CD14-positive monocyte (primary cell): ENCODE measurements at regions not wholly inside any gene's neighbourhood (a gene's known extent, or its start where the extent isn't known, plus 50 kb on each side); places are given as distances from the start of the nearest gene placed in this dataset.
"Not testable (repeated sequence)": the region's sequence is repeated elsewhere in the genome, so short reads cannot be mapped to it uniquely, and the experiment has no call there.

Experiments used
- DNase-seq, 3 donors: peaks; one replicate each; pipeline ENCODE4 v3.0.0-alpha.2; 2011 to 2022
- H2AFZ ChIP-seq: 2 replicates; pipeline ENCODE4 v1.6.0; 2012; ENCODE audit warnings: mild to moderate bottlenecking, low read depth, low read length, inconsistent platforms; ENCODE audit not compliant: insufficient read depth, poor library complexity, severe bottlenecking
- H3K27ac ChIP-seq, 2 donors: 1 replicate in 1 of 2; 2 replicates in 1 of 2; pipeline ENCODE4 v1.5.1; 2012 to 2013; ENCODE audit warnings: low read length in 2 of 2, control low read depth in 1 of 2, inconsistent platforms in 1 of 2, low read depth in 1 of 2, mild to moderate bottlenecking in 1 of 2
- H3K27me3 ChIP-seq, 2 donors: one replicate each; pipeline versions ENCODE4 v1.6.0 to v1.6.1; 2011 to 2013; ENCODE audit warnings: low read length in 2 of 2; ENCODE audit not compliant: control insufficient read depth in 2 of 2, insufficient read depth in 2 of 2
- H3K36me3 ChIP-seq, 2 donors: replicated peaks in 1 of 2; 1 replicate in 1 of 2; 2 replicates in 1 of 2; pipeline versions ENCODE4 v1.5.1 to v1.6.1; 2012 to 2013; ENCODE audit warnings: low read length in 2 of 2, control low read depth in 1 of 2, inconsistent platforms in 1 of 2, mild to moderate bottlenecking in 1 of 2; ENCODE audit not compliant: insufficient read depth in 2 of 2, control insufficient read depth in 1 of 2
- H3K4me1 ChIP-seq, 2 donors: 1 replicate in 1 of 2; 2 replicates in 1 of 2; pipeline versions ENCODE4 v1.5.1 to v1.6.1; 2012 to 2013; ENCODE audit warnings: low read length in 2 of 2, control low read depth in 1 of 2, inconsistent platforms in 1 of 2, mild to moderate bottlenecking in 1 of 2, moderate library complexity in 1 of 2; ENCODE audit not compliant: insufficient read depth in 2 of 2, control insufficient read depth in 1 of 2
- H3K4me2 ChIP-seq: replicated peaks from 2 replicates; pipeline ENCODE3; 2012; ENCODE audit warnings: low read length, moderate library complexity, mild to moderate bottlenecking; ENCODE audit not compliant: poor library complexity, severe bottlenecking; ENCODE audit errors: extremely low read depth
- H3K4me3 ChIP-seq, 3 experiments: fragments of 200-600 bp in 1 of 3; sonication (generic) in 1 of 3; replicated peaks in 1 of 3; 1 replicate in 2 of 3; 2 replicates in 1 of 3; pipeline ENCODE4 v1.5.1; 2011 to 2013; ENCODE audit warnings: low read length in 3 of 3, mild to moderate bottlenecking in 3 of 3, control low read depth in 2 of 3, low read depth in 2 of 3, inconsistent platforms in 1 of 3, moderate library complexity in 1 of 3
- H3K79me2 ChIP-seq: 2 replicates; pipeline ENCODE4 v1.6.0; 2012; ENCODE audit warnings: mild to moderate bottlenecking, control low read depth, inconsistent platforms, low read length, moderate library complexity; ENCODE audit not compliant: insufficient read depth
- H3K9ac ChIP-seq: 2 replicates; pipeline ENCODE4 v1.6.0; 2017; ENCODE audit warnings: low read length, mild to moderate bottlenecking; ENCODE audit not compliant: insufficient read depth, poor library complexity, severe bottlenecking
- H3K9me3 ChIP-seq, 2 donors: replicated peaks in 1 of 2; 1 replicate in 1 of 2; 2 replicates in 1 of 2; pipeline versions ENCODE4 v1.5.1 to v1.6.1; 2012 to 2013; ENCODE audit warnings: low read length in 2 of 2, control low read depth in 1 of 2; ENCODE audit not compliant: control insufficient read depth in 1 of 2, insufficient read depth in 1 of 2
- H4K20me1 ChIP-seq: 2 replicates; pipeline ENCODE4 v1.6.0; 2012; ENCODE audit warnings: mild to moderate bottlenecking, low read length, control low read depth, moderate library complexity; ENCODE audit not compliant: insufficient read depth
- H3K27ac Mint-ChIP-seq, 7 donors: one replicate each; pipeline ENCODE4 v1.8.0; 2020; ENCODE audit warnings: mild to moderate bottlenecking in 7 of 7, mixed read lengths in 7 of 7, moderate library complexity in 6 of 7, inconsistent platforms in 2 of 7
- H3K27me3 Mint-ChIP-seq, 3 donors: one replicate each; pipeline ENCODE4 v1.8.0; 2021 to 2022; ENCODE audit warnings: low read depth in 3 of 3, mild to moderate bottlenecking in 3 of 3, mixed read lengths in 3 of 3, moderate library complexity in 3 of 3, inconsistent platforms in 1 of 3
- H3K36me3 Mint-ChIP-seq, 2 donors: one replicate each; pipeline ENCODE4 v1.8.0; 2020; ENCODE audit warnings: mixed read lengths in 2 of 2, inconsistent platforms in 1 of 2, mild to moderate bottlenecking in 1 of 2
- H3K4me1 Mint-ChIP-seq: one replicate; pipeline ENCODE4 v1.8.0; 2020; ENCODE audit warnings: mild to moderate bottlenecking, mixed read lengths
- H3K4me3 Mint-ChIP-seq, 2 donors: one replicate each; pipeline ENCODE4 v1.8.0; 2020; ENCODE audit warnings: mild to moderate bottlenecking in 2 of 2, mixed read lengths in 2 of 2, moderate library complexity in 1 of 2
- H3K9me3 Mint-ChIP-seq, 7 donors: one replicate each; pipeline ENCODE4 v1.8.0; 2020 to 2022; ENCODE audit warnings: mixed read lengths in 7 of 7, mild to moderate bottlenecking in 6 of 7, moderate library complexity in 6 of 7, inconsistent platforms in 2 of 7
- WGBS: methylation state at CpG from one replicate; pipeline ENCODE4 v1.1.5; 2013; ENCODE audit warnings: missing lambda C conversion rate; ENCODE audit not compliant: insufficient coverage; 5-methylcytosine and 5-hydroxymethylcytosine counted together
- intact Hi-C, 2 donors: fragments of 100-400 bp; cut with micrococcal nuclease; formaldehyde crosslinking; loops; one replicate each; pipeline versions ENCODE4 v1.15.0 to v1.15.1; 2023

DNA sequence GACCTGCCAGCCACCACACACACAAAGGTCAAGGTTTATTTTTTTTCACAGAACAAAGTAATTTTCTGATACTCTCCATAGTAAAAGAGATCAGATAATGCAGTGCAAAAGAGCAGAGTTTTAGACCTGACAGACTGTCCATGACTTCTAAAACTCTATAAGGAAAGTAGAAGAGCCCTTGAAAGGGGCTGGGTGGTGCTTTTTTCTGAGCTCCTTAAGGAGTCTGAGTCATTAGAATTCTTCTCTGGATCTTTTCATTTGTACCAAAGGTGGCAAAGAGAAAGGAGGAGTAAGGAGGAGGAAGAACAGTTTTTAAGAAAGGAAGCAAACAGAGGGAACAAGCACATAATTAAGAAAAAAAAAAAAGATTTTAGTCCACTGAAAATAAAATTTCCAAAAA, 1463.4 kb downstream of the KHDRBS2 start:
- H3K27ac ChIP-seq, H3K9ac ChIP-seq, H3K4me1 Mint-ChIP-seq, H4K20me1 ChIP-seq, H3K9me3 ChIP-seq, intact Hi-C loops, H3K4me2 ChIP-seq, H3K36me3 Mint-ChIP-seq, H3K4me1 ChIP-seq, H3K27me3 ChIP-seq, H3K9me3 Mint-ChIP-seq, H3K36me3 ChIP-seq, H3K27ac Mint-ChIP-seq, H3K79me2 ChIP-seq, H3K4me3 Mint-ChIP-seq, H3K4me3 ChIP-seq, H2AFZ ChIP-seq, DNase-seq, H3K27me3 Mint-ChIP-seq: not testable (repeated sequence)

DNA sequence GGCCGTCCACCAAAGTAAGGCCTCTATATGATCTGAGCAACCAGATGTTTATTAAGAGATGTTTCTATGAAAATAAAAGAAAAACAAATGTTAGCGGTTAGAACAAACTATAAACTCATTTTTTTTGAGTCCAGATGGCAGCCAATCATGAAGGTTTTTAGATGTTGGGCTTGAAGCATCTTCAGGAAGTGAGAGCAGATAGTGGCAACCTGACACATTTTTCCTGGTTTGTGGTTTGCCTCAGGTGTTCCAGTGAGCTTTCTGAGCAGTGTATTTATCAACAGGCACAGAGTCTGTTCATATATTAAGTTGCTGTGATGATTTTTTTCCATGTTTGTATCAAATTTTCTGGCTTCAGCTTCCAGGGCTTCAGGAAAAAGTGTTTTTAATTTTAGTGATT, 1468.0 kb downstream of the KHDRBS2 start:
- H3K9ac ChIP-seq, H3K36me3 ChIP-seq, H4K20me1 ChIP-seq, H3K4me2 ChIP-seq, H3K27ac ChIP-seq, H3K4me1 ChIP-seq, H3K27me3 Mint-ChIP-seq, H3K9me3 Mint-ChIP-seq, H3K4me3 ChIP-seq, intact Hi-C loops, H3K79me2 ChIP-seq, H3K4me1 Mint-ChIP-seq, H3K4me3 Mint-ChIP-seq, H3K27me3 ChIP-seq, H3K27ac Mint-ChIP-seq, H3K36me3 Mint-ChIP-seq, DNase-seq, H2AFZ ChIP-seq, H3K9me3 ChIP-seq: not testable (repeated sequence)
- no CpG with 5 or more reads among the region's 2 CpGs for WGBS

DNA sequence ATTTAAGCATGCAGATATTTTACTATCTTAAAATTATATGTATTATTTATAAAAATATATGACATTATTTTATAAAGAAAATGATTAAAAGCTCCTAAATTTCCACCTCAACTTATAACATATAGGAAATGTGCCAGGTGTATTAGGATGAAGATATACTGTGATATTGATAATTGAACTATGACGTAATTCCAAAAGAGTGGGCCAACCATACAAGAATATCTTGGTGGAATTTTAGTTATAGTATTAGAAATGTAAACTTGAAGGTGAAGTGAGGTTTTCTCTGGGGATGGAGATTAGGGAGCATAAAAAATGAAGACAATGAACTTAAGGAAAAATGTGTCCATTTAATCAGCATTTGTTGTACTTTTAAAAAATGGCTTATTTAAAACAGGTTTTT, 1471.2 kb downstream of the KHDRBS2 start:
- H2AFZ ChIP-seq, H3K27me3 ChIP-seq, H3K4me3 ChIP-seq, H4K20me1 ChIP-seq, H3K36me3 Mint-ChIP-seq, H3K4me1 Mint-ChIP-seq, H3K79me2 ChIP-seq, H3K4me1 ChIP-seq, H3K9ac ChIP-seq, H3K27me3 Mint-ChIP-seq, H3K4me3 Mint-ChIP-seq, H3K27ac ChIP-seq, H3K9me3 ChIP-seq, DNase-seq, H3K4me2 ChIP-seq, H3K27ac Mint-ChIP-seq, H3K36me3 ChIP-seq, intact Hi-C loops: not testable (repeated sequence)
- H3K9me3 Mint-ChIP-seq, result peaks cover 1 to 12% (median 4%) of the 10 kb centered on the region in 7 donors
- WGBS, result no CpG with 5 or more reads among the region's 1 CpG

DNA sequence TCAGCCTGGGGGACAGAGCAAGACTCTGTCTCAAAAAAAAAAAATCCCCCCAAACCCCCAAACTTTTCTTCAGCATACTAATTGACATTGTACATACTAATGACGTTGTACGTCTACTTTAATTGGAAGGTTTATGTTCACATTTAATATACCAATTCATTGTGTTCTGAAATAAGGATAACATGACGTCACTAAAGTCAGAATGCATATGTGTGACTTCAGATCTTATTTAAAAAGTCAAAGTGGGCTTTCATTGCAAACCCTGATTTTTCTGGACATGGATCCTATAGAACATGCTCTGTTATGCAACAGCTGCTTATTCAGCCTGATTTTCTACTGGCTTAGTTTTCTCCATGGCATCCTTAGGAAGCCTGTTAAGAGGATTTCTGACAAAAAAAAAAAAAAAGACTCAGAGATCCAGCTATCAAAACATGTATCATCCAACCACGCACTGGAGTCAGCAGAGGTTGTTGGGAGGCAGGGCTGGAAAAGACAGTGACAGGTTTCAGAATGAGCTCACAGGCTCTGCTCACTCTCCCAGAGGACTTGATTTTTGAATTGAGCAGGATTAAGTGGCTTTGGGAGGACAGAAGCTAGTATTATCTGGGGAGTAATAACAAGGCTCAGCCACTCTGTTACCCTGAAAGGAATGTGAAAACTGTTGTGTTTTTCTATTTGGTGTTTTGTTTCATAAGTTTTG, 1472.0 kb downstream of the KHDRBS2 start:
- H3K9ac ChIP-seq, H3K36me3 Mint-ChIP-seq, H3K9me3 Mint-ChIP-seq, H3K27ac ChIP-seq, H3K4me1 ChIP-seq, H3K4me3 ChIP-seq, H3K79me2 ChIP-seq, H3K9me3 ChIP-seq, H4K20me1 ChIP-seq, intact Hi-C loops, H3K27ac Mint-ChIP-seq, H3K36me3 ChIP-seq, H2AFZ ChIP-seq, H3K4me1 Mint-ChIP-seq, H3K27me3 ChIP-seq, DNase-seq, H3K27me3 Mint-ChIP-seq, H3K4me2 ChIP-seq, H3K4me3 Mint-ChIP-seq: not testable (repeated sequence)
- no CpG with 5 or more reads among the region's 4 CpGs for WGBS
